Breast epithelium (tissue), 4 donors: ENCODE measurements at regions not wholly inside any gene's neighbourhood (a gene's known extent, or its start where the extent isn't known, plus 50 kb on each side); places are given as distances from the start of the nearest gene placed in this dataset.
"Not testable (repeated sequence)": the region's sequence is repeated elsewhere in the genome, so short reads cannot be mapped to it uniquely, and the experiment has no call there.

ENCODE experiments used
- DNase-seq, 2 donors: peaks; one replicate each; pipeline ENCODE4 v3.0.0-alpha.2; 2019; ENCODE audit warnings: low spot score in 2 of 2
- H3K27ac ChIP-seq, 2 donors: fragments of 200-600 bp; sonication (generic) in 1 of 2; one replicate each; pipeline ENCODE4 v1.5.1; 2016 to 2019; ENCODE audit warnings: mild to moderate bottlenecking in 1 of 2
- H3K27me3 ChIP-seq, 2 donors: fragments of 200-600 bp; sonication (generic) in 1 of 2; one replicate each; pipeline versions ENCODE4 v1.5.1 to v1.6.0; 2017 to 2019; ENCODE audit warnings: control low read depth in 1 of 2, mild to moderate bottlenecking in 1 of 2
- H3K36me3 ChIP-seq: fragments of 200-600 bp; one replicate; pipeline ENCODE4 v1.5.1; 2019
- H3K4me1 ChIP-seq, 2 donors: fragments of 200-600 bp; sonication (generic); one replicate each; pipeline ENCODE4 v1.5.1; 2016 to 2019; ENCODE audit warnings: control low read depth in 1 of 2
- H3K4me3 ChIP-seq, 3 donors: fragments of 200-600 bp; sonication (generic); 1 replicate in 2 of 3; 2 replicates in 1 of 3; pipeline ENCODE4 v1.5.1; 2016 to 2019; ENCODE audit warnings: mild to moderate bottlenecking in 3 of 3, moderate library complexity in 2 of 3
- H3K9me3 ChIP-seq, 2 donors: fragments of 200-600 bp; sonication (generic) in 1 of 2; one replicate each; pipeline ENCODE4 v1.5.1; 2016 to 2019; ENCODE audit warnings: control low read depth in 1 of 2
- POLR2A ChIP-seq: fragments of 450-650 bp; IDR thresholded peaks from one replicate; pipeline ENCODE4 v1.6.1; 2016; ENCODE audit warnings: antibody characterized with exemption, mild to moderate bottlenecking, moderate library complexity
- POLR2AphosphoS5 ChIP-seq, 3 donors: sonication (generic); formaldehyde crosslinking; IDR thresholded peaks; one replicate each; pipeline ENCODE4 v1.6.1; 2017; ENCODE audit warnings: antibody characterized with exemption in 3 of 3
- intact Hi-C: fragments of 100-400 bp; cut with DNase I; formaldehyde crosslinking; loops from one replicate; pipeline ENCODE4 v1.15.1; 2023; ENCODE audit warnings: low total_unique reads
- TF ChIP-seq, protein P1 (sequence below), 3 donors: fragments of 450-650 bp; IDR thresholded peaks; one replicate each; pipeline ENCODE4 v1.5.1; 2016 to 2017; ENCODE audit warnings: antibody characterized with exemption in 3 of 3, mild to moderate bottlenecking in 3 of 3, moderate library complexity in 3 of 3

DNA sequence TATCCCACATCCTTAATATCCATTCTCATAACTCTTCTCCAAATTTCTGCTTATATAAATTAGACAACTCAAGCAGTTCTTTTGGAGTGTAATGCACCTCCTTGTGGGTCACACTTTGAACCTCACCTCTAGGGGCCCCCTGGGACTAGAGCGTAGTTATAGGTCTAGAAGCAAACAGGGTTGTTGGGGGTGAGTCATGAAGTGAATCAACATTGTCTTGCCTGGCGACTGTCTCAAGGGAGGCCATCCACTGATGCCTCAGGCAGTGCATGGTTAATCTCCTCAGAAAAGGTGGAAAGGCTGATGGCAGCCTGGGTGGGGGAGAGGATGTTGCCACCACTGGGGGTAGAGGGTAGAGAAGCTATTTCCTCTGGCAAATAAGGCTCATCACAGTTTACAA, 129.1 kb downstream of the TNFRSF21 start:
- Histone ChIP-seq H3K4me3 (no peak overlapping the region), H3K4me1 (peaks cover 0 to 5% of the 10 kb centered on the region in 2 donors), H3K9me3 (no peaks in the 10 kb centered on the region), H3K36me3 (no peaks in the 10 kb centered on the region), H3K27ac (no peak overlapping the region), H3K27me3 (no peaks in the 10 kb centered on the region)
- TF ChIP-seq, protein P1, sequence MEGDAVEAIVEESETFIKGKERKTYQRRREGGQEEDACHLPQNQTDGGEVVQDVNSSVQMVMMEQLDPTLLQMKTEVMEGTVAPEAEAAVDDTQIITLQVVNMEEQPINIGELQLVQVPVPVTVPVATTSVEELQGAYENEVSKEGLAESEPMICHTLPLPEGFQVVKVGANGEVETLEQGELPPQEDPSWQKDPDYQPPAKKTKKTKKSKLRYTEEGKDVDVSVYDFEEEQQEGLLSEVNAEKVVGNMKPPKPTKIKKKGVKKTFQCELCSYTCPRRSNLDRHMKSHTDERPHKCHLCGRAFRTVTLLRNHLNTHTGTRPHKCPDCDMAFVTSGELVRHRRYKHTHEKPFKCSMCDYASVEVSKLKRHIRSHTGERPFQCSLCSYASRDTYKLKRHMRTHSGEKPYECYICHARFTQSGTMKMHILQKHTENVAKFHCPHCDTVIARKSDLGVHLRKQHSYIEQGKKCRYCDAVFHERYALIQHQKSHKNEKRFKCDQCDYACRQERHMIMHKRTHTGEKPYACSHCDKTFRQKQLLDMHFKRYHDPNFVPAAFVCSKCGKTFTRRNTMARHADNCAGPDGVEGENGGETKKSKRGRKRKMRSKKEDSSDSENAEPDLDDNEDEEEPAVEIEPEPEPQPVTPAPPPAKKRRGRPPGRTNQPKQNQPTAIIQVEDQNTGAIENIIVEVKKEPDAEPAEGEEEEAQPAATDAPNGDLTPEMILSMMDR (IDR thresholded peaks at IDR 0.05), result no peak
- TF ChIP-seq POLR2AphosphoS5 (IDR thresholded peaks at IDR 0.05), result no peak
- no peak for TF ChIP-seq POLR2A
- DNase-seq, result no peak
- intact Hi-C loops, result no loop called here

DNA sequence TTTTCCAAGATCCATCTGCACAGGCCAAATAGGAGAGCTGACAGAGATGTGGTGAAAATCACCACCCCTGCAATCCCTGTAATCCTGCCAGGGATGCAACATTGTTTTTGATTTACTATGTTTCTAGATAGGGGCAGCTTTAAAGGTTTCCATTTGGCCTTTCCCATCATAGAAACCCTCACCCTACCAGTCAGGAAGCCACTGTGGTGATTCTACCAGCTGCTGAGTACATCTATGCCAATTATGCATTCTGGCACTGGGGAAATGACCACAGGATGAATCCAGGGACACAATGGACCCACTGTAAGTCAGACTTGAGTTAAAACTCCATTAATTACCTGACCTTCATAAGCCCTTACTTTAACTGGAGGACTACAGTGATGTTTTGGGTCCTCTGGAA, 130.4 kb downstream of the TNFRSF21 start:
- no peak for DNase-seq

DNA sequence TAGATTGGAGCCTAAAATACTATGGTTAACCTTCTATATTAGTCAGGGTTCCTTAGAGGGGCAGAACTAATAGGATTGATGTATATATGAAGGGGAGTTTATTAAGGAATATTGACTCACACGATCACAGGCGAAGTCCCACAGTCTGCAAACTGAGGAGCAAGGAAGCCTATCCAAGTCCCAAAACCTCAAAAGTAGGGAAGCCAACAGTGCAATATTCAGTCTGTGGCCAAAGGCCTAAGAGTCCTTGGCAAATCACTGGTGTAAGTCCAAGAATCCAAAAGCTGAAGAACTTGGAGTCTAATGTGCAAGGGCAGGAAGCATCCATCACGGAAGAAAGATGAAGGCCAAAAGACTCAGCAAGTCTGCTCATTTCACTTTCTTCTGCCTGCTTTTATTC, 133.5 kb upstream of the ADGRF1 start:
- TF ChIP-seq, protein P1 (IDR thresholded peaks at IDR 0.05), result no peak
- no peak for TF ChIP-seq POLR2A
- H3K4me1 ChIP-seq, result no peaks in the 10 kb centered on the region
- DNase-seq, result no peak

More for the DNA sequence above, 130.4 kb downstream of the TNFRSF21 start:
- TF ChIP-seq POLR2AphosphoS5 (IDR thresholded peaks at IDR 0.05), result no peak
- TF ChIP-seq, protein P1 (IDR thresholded peaks at IDR 0.05), result no peak
- TF ChIP-seq POLR2A, result no peak
- no peak overlapping the region for H3K4me3 ChIP-seq
- no peaks in the 10 kb centered on the region for H3K36me3 ChIP-seq
- H3K27ac ChIP-seq, result no peak overlapping the region
- intact Hi-C loops, result no loop called here
- no peaks in the 10 kb centered on the region for H3K9me3 ChIP-seq
- H3K4me1 ChIP-seq, result peaks cover 0 to 5% of the 10 kb centered on the region in 2 donors
- no peaks in the 10 kb centered on the region for H3K27me3 ChIP-seq

DNA sequence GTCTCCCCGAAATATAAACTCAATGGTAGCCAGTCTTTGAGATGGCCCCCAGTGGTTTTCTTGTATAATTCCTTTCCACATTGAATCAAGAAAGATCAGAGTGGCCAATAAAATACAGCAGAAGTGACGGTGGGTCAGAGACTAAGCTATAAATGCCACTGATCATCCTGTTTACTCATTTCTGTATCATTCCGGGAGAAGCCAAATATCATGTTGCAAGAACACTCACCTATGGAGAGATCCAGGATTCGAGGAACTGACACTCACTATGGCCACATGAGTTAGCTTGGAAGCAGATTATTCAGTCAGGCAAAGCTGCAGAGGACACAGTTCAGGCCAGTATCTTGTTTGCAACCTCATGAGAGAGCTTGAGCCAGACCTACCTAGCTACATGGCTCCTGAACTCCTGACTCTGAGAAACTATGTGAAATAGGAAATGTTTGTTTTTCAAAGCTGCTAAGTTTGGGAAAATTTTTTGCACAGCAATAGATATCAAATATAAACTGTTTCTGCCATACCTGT, 132.4 kb upstream of the ADGRF1 start:
- TF ChIP-seq POLR2AphosphoS5 (IDR thresholded peaks at IDR 0.05) (no peak), POLR2A (no peak)
- TF ChIP-seq, protein P1 (IDR thresholded peaks at IDR 0.05), result no peak
- intact Hi-C loops, result no loop called here
- Histone ChIP-seq H3K27me3 (no peaks in the 10 kb centered on the region), H3K27ac (no peak overlapping the region), H3K9me3 (no peaks in the 10 kb centered on the region), H3K36me3 (no peaks in the 10 kb centered on the region), H3K4me3 (no peak overlapping the region), H3K4me1 (no peaks in the 10 kb centered on the region)
- no peak for DNase-seq

More for the DNA sequence above, 133.5 kb upstream of the ADGRF1 start:
- Histone ChIP-seq H3K27me3 (no peaks in the 10 kb centered on the region), H3K36me3 (no peaks in the 10 kb centered on the region), H3K4me3 (no peak overlapping the region), H3K27ac (no peak overlapping the region), H3K9me3 (no peaks in the 10 kb centered on the region)
- intact Hi-C loops, result no loop called here

DNA sequence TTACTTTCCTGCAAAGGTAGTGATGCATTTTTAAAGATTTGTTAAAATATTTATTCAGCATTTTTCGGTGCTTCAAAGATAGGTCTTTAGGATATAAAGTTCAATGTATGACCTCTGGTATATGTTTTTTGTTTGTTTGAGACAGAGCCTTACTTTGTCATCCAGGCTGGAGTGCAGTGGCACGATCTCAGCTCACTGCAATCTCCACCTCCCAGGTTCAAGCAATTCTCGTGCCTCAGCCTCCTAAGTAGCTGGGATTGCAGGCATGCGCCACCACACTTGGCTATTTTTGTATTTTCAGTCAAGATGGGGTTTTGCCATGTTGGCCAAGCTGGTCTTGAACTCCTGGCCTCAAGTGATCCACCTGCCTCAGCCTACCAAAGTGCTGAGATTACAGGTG, 131.9 kb upstream of the ADGRF1 start:
- H3K4me3 ChIP-seq, H3K4me1 ChIP-seq, H3K27ac ChIP-seq, H3K9me3 ChIP-seq, intact Hi-C loops, DNase-seq, H3K36me3 ChIP-seq, H3K27me3 ChIP-seq: not testable (repeated sequence)

DNA sequence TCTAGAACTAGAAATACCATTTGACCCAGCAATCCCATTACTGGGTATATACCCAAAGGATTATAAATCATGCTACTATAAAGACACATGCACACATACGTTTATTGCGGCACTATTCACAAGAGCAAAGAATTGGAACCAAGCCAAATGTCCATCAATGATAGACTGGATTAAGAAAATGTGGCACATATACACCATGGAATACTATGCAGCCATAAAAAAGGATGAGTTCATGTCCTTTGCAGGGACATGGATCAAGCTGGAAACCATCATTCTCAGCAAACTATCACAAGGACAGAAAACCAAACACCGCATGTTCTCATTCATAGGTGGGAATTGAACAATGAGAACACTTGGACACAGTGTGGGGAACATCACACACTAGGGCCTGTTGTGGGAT, 131.0 kb upstream of the ADGRF1 start:
- H3K36me3 ChIP-seq, H3K4me3 ChIP-seq, H3K27me3 ChIP-seq, H3K27ac ChIP-seq, H3K9me3 ChIP-seq, intact Hi-C loops, H3K4me1 ChIP-seq, DNase-seq: not testable (repeated sequence)
